ENCODE measurements at regions not wholly inside any gene's neighbourhood (a gene's known extent, or its start where the extent isn't known, plus 50 kb on each side); places are given as distances from the start of the nearest gene placed in this dataset.

DNA sequence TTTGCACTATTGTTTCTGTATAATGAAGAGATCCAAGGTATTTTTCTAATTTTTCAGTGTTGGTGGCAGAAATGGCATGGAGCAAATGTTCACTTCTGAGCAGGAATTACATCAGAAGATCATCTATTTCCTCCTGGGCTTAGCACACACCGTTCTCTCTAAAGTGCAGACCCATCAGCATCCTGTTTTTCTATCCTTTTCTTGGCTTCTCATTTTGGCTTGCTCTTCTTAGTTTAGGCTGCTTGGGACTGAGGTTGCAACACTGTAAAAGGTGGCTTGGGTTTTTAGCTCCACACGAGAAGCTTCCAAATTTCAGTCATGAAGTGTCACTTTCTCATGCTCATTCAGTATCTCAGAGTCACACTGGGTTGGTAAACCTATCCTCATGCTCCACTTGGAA is 79.9 kb upstream of the SMIM30 start:
- Histone ChIP-seq H3K79me1 (replicated peaks; ENCODE audit: low read length, poor library complexity, severe bottlenecking) (no peaks in the 10 kb centered on the region), H3K23ac (ENCODE audit: low read length in 2 of 2) (no peak overlapping the region), H3K9ac (ENCODE audit: low read length) (no peak overlapping the region), H3K4me3 (ENCODE audit: insufficient read depth in 1 of 2, low read depth in 1 of 2, low read length in 2 of 2) (no peak overlapping the region), H3K18ac (ENCODE audit: low read depth in 1 of 2, low read length in 2 of 2) (no peak overlapping the region), H3K4ac (ENCODE audit: low read depth in 1 of 2, low read length in 2 of 2) (no peak overlapping the region), H2AK5ac (ENCODE audit: low read length, severe bottlenecking) (no peak overlapping the region), H3K4me1 (ENCODE audit: control insufficient read depth, insufficient read depth, low read depth, low read length) (no peaks in the 10 kb centered on the region), H3K27me3 (ENCODE audit: control insufficient read depth in 1 of 2, insufficient read depth in 1 of 2, low read length in 2 of 2) (no peaks in the 10 kb centered on the region), H2AFZ (ENCODE audit: low read depth, low read length) (no peak overlapping the region), H3K27ac (ENCODE audit: low read length, poor library complexity, severe bottlenecking) (no peak overlapping the region), H3K36me3 (ENCODE audit: control insufficient read depth in 1 of 2, insufficient read depth in 2 of 2, low read depth in 1 of 2, low read length in 2 of 2) (no peaks in the 10 kb centered on the region), H4K8ac (ENCODE audit: low read length) (no peak overlapping the region), H3K14ac (ENCODE audit: low read length in 2 of 2) (no peak overlapping the region), H2BK15ac (ENCODE audit: low read depth, poor library complexity, severe bottlenecking) (no peak overlapping the region), H3K4me2 (ENCODE audit: low read length, poor library complexity, severe bottlenecking) (no peak overlapping the region), H2BK5ac (ENCODE audit: low read depth, low read length, poor library complexity, severe bottlenecking) (no peak overlapping the region), H4K91ac (ENCODE audit: low read length) (no peak overlapping the region), H3K9me3 (ENCODE audit: control insufficient read depth, low read length) (no peaks in the 10 kb centered on the region), H2BK12ac (ENCODE audit: low read length in 2 of 2) (no peak overlapping the region), H2BK120ac (ENCODE audit: low read depth, low read length) (no peak overlapping the region)
- WGBS: 75% methylated on average over 1 of the region's 2 CpGs
- DNase-seq: no peak

DNA sequence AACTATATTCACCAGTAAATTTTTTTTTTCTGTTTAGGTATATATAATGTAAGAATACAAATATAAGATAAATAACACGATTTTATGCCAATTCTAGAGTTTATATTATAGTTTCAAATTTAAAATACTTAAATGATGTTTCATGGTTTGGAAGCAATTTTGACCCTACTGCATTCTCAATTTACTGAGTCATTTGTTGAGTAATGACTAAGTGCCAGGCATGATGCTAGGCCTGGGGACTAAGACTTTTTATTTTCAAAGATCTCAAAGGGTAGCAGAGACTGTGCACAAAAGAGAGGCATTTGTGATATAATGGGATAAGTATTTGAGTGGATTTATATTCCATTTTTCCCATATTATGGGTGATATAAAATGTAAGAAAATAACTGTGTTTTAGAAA is 78.9 kb upstream of the SMIM30 start:
- no peaks in the 10 kb centered on the region for H3K36me3 ChIP-seq (ENCODE audit: control insufficient read depth in 1 of 2, insufficient read depth in 2 of 2, low read depth in 1 of 2, low read length in 2 of 2)
- H3K4me3 ChIP-seq (ENCODE audit: insufficient read depth in 1 of 2, low read depth in 1 of 2, low read length in 2 of 2): no peak overlapping the region
- no peak overlapping the region for H2BK15ac ChIP-seq (ENCODE audit: low read depth, poor library complexity, severe bottlenecking)
- H3K23ac ChIP-seq (ENCODE audit: low read length in 2 of 2): no peak overlapping the region
- H2AFZ ChIP-seq (ENCODE audit: low read depth, low read length): no peak overlapping the region
- H3K9me3 ChIP-seq (ENCODE audit: control insufficient read depth, low read length): no peaks in the 10 kb centered on the region
- H2AK5ac ChIP-seq (ENCODE audit: low read length, severe bottlenecking): no peak overlapping the region
- no peaks in the 10 kb centered on the region for H3K79me1 ChIP-seq (replicated peaks; ENCODE audit: low read length, poor library complexity, severe bottlenecking)
- H2BK120ac ChIP-seq (ENCODE audit: low read depth, low read length): no peak overlapping the region
- H3K14ac ChIP-seq (ENCODE audit: low read length in 2 of 2): no peak overlapping the region
- no peak overlapping the region for H3K4me2 ChIP-seq (ENCODE audit: low read length, poor library complexity, severe bottlenecking)
- no peak overlapping the region for H4K91ac ChIP-seq (ENCODE audit: low read length)
- H3K4ac ChIP-seq (ENCODE audit: low read depth in 1 of 2, low read length in 2 of 2): no peak overlapping the region
- H3K27me3 ChIP-seq (ENCODE audit: control insufficient read depth in 1 of 2, insufficient read depth in 1 of 2, low read length in 2 of 2): no peaks in the 10 kb centered on the region
- no peak overlapping the region for H3K9ac ChIP-seq (ENCODE audit: low read length)
- no peak overlapping the region for H2BK5ac ChIP-seq (ENCODE audit: low read depth, low read length, poor library complexity, severe bottlenecking)
- H3K27ac ChIP-seq (ENCODE audit: low read length, poor library complexity, severe bottlenecking): no peak overlapping the region
- H2BK12ac ChIP-seq (ENCODE audit: low read length in 2 of 2): no peak overlapping the region
- no peak overlapping the region for H3K18ac ChIP-seq (ENCODE audit: low read depth in 1 of 2, low read length in 2 of 2)
- no CpG with 5 or more reads among the region's 1 CpG for WGBS
- no peaks in the 10 kb centered on the region for H3K4me1 ChIP-seq (ENCODE audit: control insufficient read depth, insufficient read depth, low read depth, low read length)
- no peak for DNase-seq
- no peak overlapping the region for H4K8ac ChIP-seq (ENCODE audit: low read length)

DNA sequence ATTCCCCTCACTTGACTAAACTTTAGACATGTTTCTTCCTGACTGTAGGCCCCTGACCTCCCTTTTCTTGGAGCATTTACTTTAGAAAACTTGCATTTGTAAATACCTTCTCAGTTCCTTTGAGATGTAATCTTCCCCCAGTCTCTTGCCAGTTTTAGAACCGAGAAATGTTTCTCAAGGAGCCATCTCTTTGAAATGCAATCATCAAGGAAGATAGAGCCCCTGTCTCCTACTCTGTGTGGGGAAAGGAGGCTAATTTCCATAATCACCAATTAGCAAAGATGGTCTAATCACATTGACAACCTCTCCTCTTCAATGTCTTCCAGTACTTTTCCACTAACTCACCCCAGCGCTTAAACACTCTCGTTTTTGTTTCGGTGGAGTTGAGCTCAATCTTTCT is 70.0 kb upstream of the SMIM30 start:
- H3K27ac ChIP-seq (ENCODE audit: low read length, poor library complexity, severe bottlenecking): no peak overlapping the region
- WGBS: 88% methylated on average over 4 of the region's 4 CpGs
- H3K4ac ChIP-seq (ENCODE audit: low read depth in 1 of 2, low read length in 2 of 2): no peak overlapping the region
- no peak overlapping the region for H2AFZ ChIP-seq (ENCODE audit: low read depth, low read length)
- H3K4me3 ChIP-seq (ENCODE audit: insufficient read depth in 1 of 2, low read depth in 1 of 2, low read length in 2 of 2): no peak overlapping the region
- H3K27me3 ChIP-seq (ENCODE audit: control insufficient read depth in 1 of 2, insufficient read depth in 1 of 2, low read length in 2 of 2): no peaks in the 10 kb centered on the region
- no peak overlapping the region for H3K18ac ChIP-seq (ENCODE audit: low read depth in 1 of 2, low read length in 2 of 2)
- H3K23ac ChIP-seq (ENCODE audit: low read length in 2 of 2): no peak overlapping the region
- H2BK5ac ChIP-seq (ENCODE audit: low read depth, low read length, poor library complexity, severe bottlenecking): no peak overlapping the region
- no peaks in the 10 kb centered on the region for H3K79me1 ChIP-seq (replicated peaks; ENCODE audit: low read length, poor library complexity, severe bottlenecking)
- no peak overlapping the region for H4K91ac ChIP-seq (ENCODE audit: low read length)
- no peaks in the 10 kb centered on the region for H3K9me3 ChIP-seq (ENCODE audit: control insufficient read depth, low read length)
- H3K9ac ChIP-seq (ENCODE audit: low read length): no peak overlapping the region
- no peak overlapping the region for H2AK5ac ChIP-seq (ENCODE audit: low read length, severe bottlenecking)
- no peak overlapping the region for H3K14ac ChIP-seq (ENCODE audit: low read length in 2 of 2)
- no peak overlapping the region for H2BK15ac ChIP-seq (ENCODE audit: low read depth, poor library complexity, severe bottlenecking)
- no peaks in the 10 kb centered on the region for H3K4me1 ChIP-seq (ENCODE audit: control insufficient read depth, insufficient read depth, low read depth, low read length)
- H3K36me3 ChIP-seq (ENCODE audit: control insufficient read depth in 1 of 2, insufficient read depth in 2 of 2, low read depth in 1 of 2, low read length in 2 of 2): no peaks in the 10 kb centered on the region
- no peak overlapping the region for H2BK12ac ChIP-seq (ENCODE audit: low read length in 2 of 2)
- H3K4me2 ChIP-seq (ENCODE audit: low read length, poor library complexity, severe bottlenecking): no peak overlapping the region
- DNase-seq: no peak
- H2BK120ac ChIP-seq (ENCODE audit: low read depth, low read length): no peak overlapping the region
- no peak overlapping the region for H4K8ac ChIP-seq (ENCODE audit: low read length)

DNA sequence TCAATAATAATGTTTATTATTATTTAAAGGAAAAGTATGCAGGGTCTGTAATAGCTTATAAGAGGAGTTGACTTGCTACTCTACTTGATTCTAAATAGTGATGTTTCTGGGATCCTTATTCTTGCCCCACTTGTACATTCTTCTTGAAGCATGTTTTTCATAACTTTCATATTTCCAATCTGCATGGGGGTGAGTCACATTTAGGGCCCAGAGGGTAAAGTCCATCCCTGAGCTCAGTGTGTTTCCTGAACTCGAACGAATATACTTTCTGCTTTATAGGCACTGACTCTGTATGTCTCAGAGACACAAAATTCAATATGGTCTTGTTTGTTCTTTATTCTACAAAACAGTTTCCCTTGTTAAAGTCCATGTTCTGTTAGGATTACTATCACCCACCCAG is 61.0 kb upstream of the SMIM30 start:
- Histone ChIP-seq H2BK5ac (ENCODE audit: low read depth, low read length, poor library complexity, severe bottlenecking) (no peak overlapping the region), H4K91ac (ENCODE audit: low read length) (no peak overlapping the region), H3K4me2 (ENCODE audit: low read length, poor library complexity, severe bottlenecking) (no peak overlapping the region), H3K4me1 (ENCODE audit: control insufficient read depth, insufficient read depth, low read depth, low read length) (no peaks in the 10 kb centered on the region), H3K9ac (ENCODE audit: low read length) (no peak overlapping the region), H2BK12ac (ENCODE audit: low read length in 2 of 2) (no peak overlapping the region), H3K27me3 (ENCODE audit: control insufficient read depth in 1 of 2, insufficient read depth in 1 of 2, low read length in 2 of 2) (no peaks in the 10 kb centered on the region), H4K8ac (ENCODE audit: low read length) (no peak overlapping the region), H3K27ac (ENCODE audit: low read length, poor library complexity, severe bottlenecking) (no peak overlapping the region), H3K14ac (ENCODE audit: low read length in 2 of 2) (no peak overlapping the region), H2AK5ac (ENCODE audit: low read length, severe bottlenecking) (no peak overlapping the region), H3K4ac (ENCODE audit: low read depth in 1 of 2, low read length in 2 of 2) (no peak overlapping the region), H3K23ac (ENCODE audit: low read length in 2 of 2) (no peak overlapping the region), H3K79me1 (replicated peaks; ENCODE audit: low read length, poor library complexity, severe bottlenecking) (no peaks in the 10 kb centered on the region), H3K18ac (ENCODE audit: low read depth in 1 of 2, low read length in 2 of 2) (no peak overlapping the region), H2AFZ (ENCODE audit: low read depth, low read length) (no peak overlapping the region), H3K9me3 (ENCODE audit: control insufficient read depth, low read length) (no peaks in the 10 kb centered on the region), H2BK15ac (ENCODE audit: low read depth, poor library complexity, severe bottlenecking) (no peak overlapping the region), H3K36me3 (ENCODE audit: control insufficient read depth in 1 of 2, insufficient read depth in 2 of 2, low read depth in 1 of 2, low read length in 2 of 2) (no peaks in the 10 kb centered on the region), H3K4me3 (ENCODE audit: insufficient read depth in 1 of 2, low read depth in 1 of 2, low read length in 2 of 2) (no peak overlapping the region), H2BK120ac (ENCODE audit: low read depth, low read length) (no peak overlapping the region)
- WGBS: 93% methylated on average over 2 of the region's 2 CpGs
- no peak for DNase-seq
